Right lung (tissue), 2 donors: ENCODE measurements at regions not wholly inside any gene's neighbourhood (a gene's known extent, or its start where the extent isn't known, plus 50 kb on each side); places are given as distances from the start of the nearest gene placed in this dataset.
A peak's percentile ranks its signal among the peaks of the same experiment; 100 is the strongest.

Experiments
- DNase-seq, 2 donors: peaks; one replicate each; pipeline ENCODE4 v3.0.0-alpha.2; 2013

GRCh38 chr20:50298554-50299324 is 108.1 kb downstream of the CEBPB start:
- DNase-seq: no peak

- no peak for DNase-seq
Measured at GRCh38 chr20:50299325-50299629, 108.6 kb downstream of the CEBPB start.

- DNase-seq: no peak
Measured at GRCh38 chr20:50301165-50301564, 110.5 kb downstream of the CEBPB start.

- no peak for DNase-seq
Measured at GRCh38 chr20:50301712-50302111, 111.1 kb downstream of the CEBPB start.

- DNase-seq: no peak
Measured at GRCh38 chr20:50302341-50303057, 111.9 kb downstream of the CEBPB start.

- DNase-seq: peak; percentile 76 to 78
Measured at GRCh38 chr20:50303573-50304500, 113.2 kb downstream of the CEBPB start.

GRCh38 chr20:50304501-50304856 is 113.8 kb downstream of the CEBPB start:
- peak; percentile 75 to 81 for DNase-seq

GRCh38 chr20:50304923-50305635 is 114.4 kb downstream of the CEBPB start:
- no peak for DNase-seq

- DNase-seq: no peak
Measured at GRCh38 chr20:50305636-50306477, 115.2 kb downstream of the CEBPB start.

- no peak for DNase-seq
Measured at GRCh38 chr20:50306478-50307423, 116.1 kb downstream of the CEBPB start.

- DNase-seq: no peak
Measured at GRCh38 chr20:50308166-50308512, 117.5 kb downstream of the CEBPB start.

GRCh38 chr20:50308513-50309279 is 118.1 kb downstream of the CEBPB start:
- peak; percentile 94 for DNase-seq

- DNase-seq: no peak
Measured at GRCh38 chr20:50309280-50309763, 118.7 kb downstream of the CEBPB start.

GRCh38 chr20:50309764-50310672 is 119.4 kb downstream of the CEBPB start:
- DNase-seq: no peak

GRCh38 chr20:50310673-50311051 is 120.0 kb downstream of the CEBPB start:
- DNase-seq: no peak

- DNase-seq: no peak
Measured at GRCh38 chr20:50311308-50312001, 120.8 kb downstream of the CEBPB start.
